A673 (cell line): ENCODE measurements at regions not wholly inside any gene's neighbourhood (a gene's known extent, or its start where the extent isn't known, plus 50 kb on each side); places are given as distances from the start of the nearest gene placed in this dataset.

ENCODE experiments used
- BruUV-seq: library from RNA; stranded (reverse); fragments of 400-500 nt; replicated peaks from 2 replicates; lab custom pipeline; 2021; lab: Mats Ljungman, UMichigan
- CTCF ChIA-PET: fragments of 300-600 bp; sonication (Branson Sonifier 250); formaldehyde crosslinking; loops from one replicate; lab custom pipeline; 2022; ENCODE audit warnings: antibody characterized with exemption; lab: Charles Lee
- POLR2A ChIA-PET: fragments of 300-600 bp; sonication (Branson Sonifier 250); formaldehyde crosslinking; loops from one replicate; lab custom pipeline; 2022; ENCODE audit warnings: antibody characterized with exemption; ENCODE audit not compliant: low non-redundant PET; lab: Charles Lee
- DNase-seq: peaks from one replicate; pipeline ENCODE4 v3.0.0-alpha.2; 2015; ENCODE audit warnings: low spot score
- H3K27ac ChIP-seq: fragments of 200-600 bp; sonication (generic); 2 replicates; pipeline ENCODE4 v1.5.1; 2016; ENCODE audit warnings: mixed run types, low read depth, mild to moderate bottlenecking, mixed read lengths, antibody characterized with exemption, low read length; ENCODE audit not compliant: poor library complexity, severe bottlenecking
- H3K27me3 ChIP-seq: fragments of 200-600 bp; sonication (generic); replicated peaks from 2 replicates; pipeline ENCODE4 v1.6.1; 2017; ENCODE audit warnings: mixed run types, low read depth, mild to moderate bottlenecking, mixed read lengths, antibody characterized with exemption, low read length; ENCODE audit not compliant: insufficient read depth, poor library complexity
- H3K36me3 ChIP-seq: fragments of 200-600 bp; sonication (generic); 2 replicates; pipeline ENCODE4 v1.6.1; 2016; ENCODE audit warnings: mixed run types, mild to moderate bottlenecking, mixed read lengths, antibody characterized with exemption, low read length; ENCODE audit not compliant: insufficient read depth, poor library complexity, severe bottlenecking
- H3K4me1 ChIP-seq: fragments of 200-600 bp; sonication (generic); 2 replicates; pipeline ENCODE4 v1.6.1; 2017; ENCODE audit warnings: mixed run types, mild to moderate bottlenecking, mixed read lengths, antibody characterized with exemption, low read length; ENCODE audit not compliant: insufficient read depth, poor library complexity, severe bottlenecking
- H3K4me3 ChIP-seq: fragments of 200-600 bp; sonication (generic); 2 replicates; pipeline ENCODE4 v1.5.1; 2016; ENCODE audit warnings: low read depth, mixed run types, mild to moderate bottlenecking, mixed read lengths, low read length; ENCODE audit not compliant: poor library complexity, severe bottlenecking
- H3K9me3 ChIP-seq: fragments of 200-600 bp; sonication (generic); 2 replicates; pipeline ENCODE4 v1.6.1; 2016; ENCODE audit warnings: mixed run types, low read depth, mild to moderate bottlenecking, mixed read lengths, antibody characterized with exemption, low read length; ENCODE audit not compliant: poor library complexity, severe bottlenecking
- CTCF ChIP-seq: fragments of 300-800, 200-600 bp; sonication (generic); conservative IDR thresholded peaks from 2 replicates; pipeline ENCODE4 v1.5.1; 2017; ENCODE audit warnings: low read depth, mild to moderate bottlenecking, antibody characterized with exemption, low read length, moderate library complexity, mixed read lengths
- EZH2 ChIP-seq: fragments of 200-600 bp; sonication (generic); IDR thresholded peaks from 2 replicates; pipeline ENCODE4 v1.6.1; 2017; ENCODE audit warnings: borderline replicate concordance, low read depth, mild to moderate bottlenecking, mixed read lengths, antibody characterized with exemption, low read length; ENCODE audit not compliant: poor library complexity, severe bottlenecking
- intact Hi-C: fragments of 100-400 bp; cut with micrococcal nuclease; formaldehyde crosslinking; loops from one replicate; pipeline ENCODE4 v1.10.0; 2022; ENCODE audit not compliant: unreplicated experiment

- BruUV-seq: no TSS peak
- H3K9me3 ChIP-seq: peaks cover 10% of the 10 kb centered on the region
- no peak for DNase-seq
- TF ChIP-seq EZH2 (no peak), CTCF (no peak)
- ChIA-PET CTCF (no interaction called here), POLR2A (no interaction called here)
- H3K4me1 ChIP-seq: no peaks in the 10 kb centered on the region
- no peaks in the 10 kb centered on the region for H3K27me3 ChIP-seq
- no peaks in the 10 kb centered on the region for H3K36me3 ChIP-seq
- H3K27ac ChIP-seq: no peak overlapping the region
- intact Hi-C loops: no loop called here
- no peak overlapping the region for H3K4me3 ChIP-seq
Measured at GRCh38 chr5:4627131-4627530, 513.0 kb upstream of the ADAMTS16 start.

GRCh38 chr5:4627929-4628328, 512.2 kb upstream of the ADAMTS16 start:
- CTCF ChIA-PET: no interaction called here
- POLR2A ChIA-PET: no interaction called here
- H3K4me1 ChIP-seq: no peaks in the 10 kb centered on the region
- no TSS peak for BruUV-seq
- no peaks in the 10 kb centered on the region for H3K36me3 ChIP-seq
- H3K27me3 ChIP-seq: no peaks in the 10 kb centered on the region
- intact Hi-C loops: no loop called here
- DNase-seq: no peak
- TF ChIP-seq CTCF: no peak
- no peak for TF ChIP-seq EZH2
- H3K27ac ChIP-seq: no peak overlapping the region
- H3K9me3 ChIP-seq: peaks cover 16% of the 10 kb centered on the region
- no peak overlapping the region for H3K4me3 ChIP-seq

- TF ChIP-seq EZH2 (no peak), CTCF (no peak)
- Histone ChIP-seq H3K36me3 (no peaks in the 10 kb centered on the region), H3K27me3 (no peaks in the 10 kb centered on the region), H3K4me3 (no peak overlapping the region), H3K9me3 (peaks cover 23% of the 10 kb centered on the region), H3K27ac (no peak overlapping the region), H3K4me1 (no peaks in the 10 kb centered on the region)
- intact Hi-C loops: no loop called here
- ChIA-PET CTCF (no interaction called here), POLR2A (no interaction called here)
- no TSS peak for BruUV-seq
- DNase-seq: no peak
Measured at GRCh38 chr5:4628645-4629385, 511.3 kb upstream of the ADAMTS16 start.
